Type B pancreatic cell (in vitro differentiated cells): ENCODE measurements at regions not wholly inside any gene's neighbourhood (a gene's known extent, or its start where the extent isn't known, plus 50 kb on each side); places are given as distances from the start of the nearest gene placed in this dataset.

Experiments used
- DNase-seq: peaks from one replicate; pipeline ENCODE4 v3.0.0; 2021; ENCODE audit warnings: mixed read lengths; ENCODE audit not compliant: unreplicated experiment; ENCODE audit errors: extremely low spot score
- H3K27ac Mint-ChIP-seq: 2 replicates; pipeline ENCODE4 v1.8.0; 2021; ENCODE audit warnings: mild to moderate bottlenecking, mixed read lengths
- H3K27me3 Mint-ChIP-seq: 2 replicates; pipeline ENCODE4 v1.8.0; 2021; ENCODE audit warnings: mixed read lengths
- H3K36me3 Mint-ChIP-seq: 2 replicates; pipeline ENCODE4 v1.8.0; 2021; ENCODE audit warnings: mixed read lengths
- H3K4me1 Mint-ChIP-seq: one replicate; pipeline ENCODE4 v1.8.0; 2021; ENCODE audit warnings: mixed read lengths; ENCODE audit not compliant: unreplicated experiment
- H3K4me3 Mint-ChIP-seq: 2 replicates; pipeline ENCODE4 v1.8.0; 2021; ENCODE audit warnings: mild to moderate bottlenecking, mixed read lengths
- H3K9me3 Mint-ChIP-seq: 2 replicates; pipeline ENCODE4 v1.8.0; 2021; ENCODE audit warnings: mixed read lengths
- CTCF ChIP-seq: fragments of 200-600 bp; sonication (generic); conservative IDR thresholded peaks from 2 replicates; pipeline ENCODE4 v1.5.0; 2021; ENCODE audit warnings: antibody characterized with exemption, mild to moderate bottlenecking

- no peaks in the 10 kb centered on the region for H3K36me3 Mint-ChIP-seq
- no peak overlapping the region for H3K4me3 Mint-ChIP-seq
- H3K27ac Mint-ChIP-seq = no peak overlapping the region
- no peaks in the 10 kb centered on the region for H3K9me3 Mint-ChIP-seq
- H3K4me1 Mint-ChIP-seq = no peaks in the 10 kb centered on the region
- peaks cover 34% of the 10 kb centered on the region for H3K27me3 Mint-ChIP-seq
- no peak for DNase-seq
- no peak for TF ChIP-seq CTCF
These were observed 308.4 kb downstream of the AJAP1 start for GRCh38 chr1:4962836-4963235.

- no peaks in the 10 kb centered on the region for H3K36me3 Mint-ChIP-seq
- no peak for TF ChIP-seq CTCF
- H3K9me3 Mint-ChIP-seq = no peaks in the 10 kb centered on the region
- H3K4me3 Mint-ChIP-seq = no peak overlapping the region
- peaks cover 32% of the 10 kb centered on the region for H3K27me3 Mint-ChIP-seq
- H3K4me1 Mint-ChIP-seq = no peaks in the 10 kb centered on the region
- DNase-seq = no peak
- no peak overlapping the region for H3K27ac Mint-ChIP-seq
These were observed 307.7 kb downstream of the AJAP1 start for GRCh38 chr1:4961935-4962645.

- TF ChIP-seq CTCF = no peak
- no peaks in the 10 kb centered on the region for H3K36me3 Mint-ChIP-seq
- H3K9me3 Mint-ChIP-seq = no peaks in the 10 kb centered on the region
- no peaks in the 10 kb centered on the region for H3K4me1 Mint-ChIP-seq
- peaks cover 29% of the 10 kb centered on the region for H3K27me3 Mint-ChIP-seq
- no peak for DNase-seq
- H3K4me3 Mint-ChIP-seq = no peak overlapping the region
- H3K27ac Mint-ChIP-seq = no peak overlapping the region
These were observed 306.5 kb downstream of the AJAP1 start for GRCh38 chr1:4960782-4961475.

GRCh38 chr1:4960336-4960735 is 305.9 kb downstream of the AJAP1 start:
- no peak overlapping the region for H3K4me3 Mint-ChIP-seq
- no peak for DNase-seq
- no peaks in the 10 kb centered on the region for H3K36me3 Mint-ChIP-seq
- peaks cover 23% of the 10 kb centered on the region for H3K27me3 Mint-ChIP-seq
- TF ChIP-seq CTCF = no peak
- no peaks in the 10 kb centered on the region for H3K9me3 Mint-ChIP-seq
- no peaks in the 10 kb centered on the region for H3K4me1 Mint-ChIP-seq
- no peak overlapping the region for H3K27ac Mint-ChIP-seq

GRCh38 chr1:4959216-4959615 is 304.8 kb downstream of the AJAP1 start:
- H3K9me3 Mint-ChIP-seq = no peaks in the 10 kb centered on the region

More at GRCh38 chr1:4959216-4959615, 304.8 kb downstream of the AJAP1 start:
- peaks cover 20% of the 10 kb centered on the region for H3K27me3 Mint-ChIP-seq
- H3K4me1 Mint-ChIP-seq = no peaks in the 10 kb centered on the region
- no peak for TF ChIP-seq CTCF
- no peak for DNase-seq
- H3K27ac Mint-ChIP-seq = no peak overlapping the region
- H3K4me3 Mint-ChIP-seq = no peak overlapping the region
- no peaks in the 10 kb centered on the region for H3K36me3 Mint-ChIP-seq
